Adrenal gland (tissue), 5 donors: ENCODE measurements at regions not wholly inside any gene's neighbourhood (a gene's known extent, or its start where the extent isn't known, plus 50 kb on each side); places are given as distances from the start of the nearest gene placed in this dataset.

ENCODE experiments used
- POLR2A ChIP-seq, 2 donors: fragments of 450-650 bp; IDR thresholded peaks; one replicate each; pipeline ENCODE4 v1.6.1; 2017; ENCODE audit warnings: antibody characterized with exemption in 2 of 2, mild to moderate bottlenecking in 2 of 2, moderate library complexity in 1 of 2
- TF ChIP-seq, protein P1 (sequence below), 6 experiments: fragments of 450-650 bp in 4 of 6; fragments of 200-600 bp in 2 of 6; sonication (generic) in 1 of 6; IDR thresholded peaks; 1 replicate in 5 of 6; 2 replicates in 1 of 6; pipeline versions ENCODE4 v1.5.1 to v1.8.0; 2016 to 2021; ENCODE audit warnings: antibody characterized with exemption in 6 of 6, mild to moderate bottlenecking in 2 of 6, moderate library complexity in 1 of 6
- donor health status: DM: no; HTN: no; CAD: no.

GRCh38 chr10:10871352-10871751, 146.3 kb upstream of the CELF2 start:
- no peak for TF ChIP-seq POLR2A (IDR thresholded peaks at IDR 0.05)
- TF ChIP-seq, protein P1, sequence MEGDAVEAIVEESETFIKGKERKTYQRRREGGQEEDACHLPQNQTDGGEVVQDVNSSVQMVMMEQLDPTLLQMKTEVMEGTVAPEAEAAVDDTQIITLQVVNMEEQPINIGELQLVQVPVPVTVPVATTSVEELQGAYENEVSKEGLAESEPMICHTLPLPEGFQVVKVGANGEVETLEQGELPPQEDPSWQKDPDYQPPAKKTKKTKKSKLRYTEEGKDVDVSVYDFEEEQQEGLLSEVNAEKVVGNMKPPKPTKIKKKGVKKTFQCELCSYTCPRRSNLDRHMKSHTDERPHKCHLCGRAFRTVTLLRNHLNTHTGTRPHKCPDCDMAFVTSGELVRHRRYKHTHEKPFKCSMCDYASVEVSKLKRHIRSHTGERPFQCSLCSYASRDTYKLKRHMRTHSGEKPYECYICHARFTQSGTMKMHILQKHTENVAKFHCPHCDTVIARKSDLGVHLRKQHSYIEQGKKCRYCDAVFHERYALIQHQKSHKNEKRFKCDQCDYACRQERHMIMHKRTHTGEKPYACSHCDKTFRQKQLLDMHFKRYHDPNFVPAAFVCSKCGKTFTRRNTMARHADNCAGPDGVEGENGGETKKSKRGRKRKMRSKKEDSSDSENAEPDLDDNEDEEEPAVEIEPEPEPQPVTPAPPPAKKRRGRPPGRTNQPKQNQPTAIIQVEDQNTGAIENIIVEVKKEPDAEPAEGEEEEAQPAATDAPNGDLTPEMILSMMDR (IDR thresholded peaks at IDR 0.05), result no peak
